H1 (cell line): ENCODE measurements at regions not wholly inside any gene's neighbourhood (a gene's known extent, or its start where the extent isn't known, plus 50 kb on each side); places are given as distances from the start of the nearest gene placed in this dataset.

Source experiments
- CTCF ChIA-PET: fragments of 300-600 bp; sonication (Branson Sonifier 250); formaldehyde crosslinking; loops from one replicate; lab custom pipeline; 2021; ENCODE audit not compliant: partially characterized antibody; lab: Charles Lee
- POLR2A ChIA-PET: fragments of 300-600 bp; sonication (Branson Sonifier 250); formaldehyde crosslinking; loops from one replicate; lab custom pipeline; 2021; ENCODE audit warnings: inconsistent platforms; ENCODE audit not compliant: partially characterized antibody; lab: Charles Lee
- DNase-seq, 2 experiments: peaks; one replicate each; pipeline versions ENCODE4 v3.0.0 to v3.0.0-alpha.2; 2010 to 2022; ENCODE audit warnings: low spot score in 2 of 2, low read depth in 1 of 2, mixed read lengths in 1 of 2
- FAIRE-seq: peaks from 2 replicates; lab custom pipeline; 2011; peaks lifted over from hg19 to GRCh38; lab: Jason Lieb, UNC
- H2AFZ ChIP-seq: 2 replicates; pipeline ENCODE4 v1.8.1; 2012; ENCODE audit warnings: low read length, inconsistent platforms
- H2AK5ac ChIP-seq: 2 replicates; pipeline ENCODE4 v1.6.1; 2013; ENCODE audit warnings: low read depth, low read length
- H2BK120ac ChIP-seq: replicated peaks from 2 replicates; pipeline ENCODE3; 2013; ENCODE audit warnings: low read depth, low read length, inconsistent platforms
- H2BK12ac ChIP-seq: 2 replicates; pipeline ENCODE4 v1.6.1; 2013; ENCODE audit warnings: low read depth, low read length
- H2BK15ac ChIP-seq: 2 replicates; pipeline ENCODE4 v1.6.1; 2013; ENCODE audit warnings: low read length
- H2BK20ac ChIP-seq: 2 replicates; pipeline ENCODE4 v1.6.1; 2013; ENCODE audit warnings: low read length
- H2BK5ac ChIP-seq: 2 replicates; pipeline ENCODE4 v1.6.1; 2013; ENCODE audit warnings: low read depth, low read length
- H3K14ac ChIP-seq: 2 replicates; pipeline ENCODE4 v1.6.1; 2013; ENCODE audit warnings: inconsistent platforms; ENCODE audit not compliant: insufficient read length
- H3K18ac ChIP-seq: 2 replicates; pipeline ENCODE4 v1.6.1; 2013; ENCODE audit warnings: low read length; ENCODE audit errors: extremely low read depth
- H3K23ac ChIP-seq: 2 replicates; pipeline ENCODE4 v1.6.1; 2013; ENCODE audit warnings: inconsistent platforms; ENCODE audit not compliant: insufficient read length
- H3K23me2 ChIP-seq: 2 replicates; pipeline ENCODE4 v1.6.1; 2013; ENCODE audit warnings: low read depth, low read length
- H3K27ac ChIP-seq: 2 replicates; pipeline ENCODE4 v1.6.1; 2011; ENCODE audit warnings: low read depth, low read length, inconsistent platforms
- H3K27me3 ChIP-seq, 4 experiments: replicated peaks in 1 of 4; 1 replicate in 1 of 4; 2 replicates in 3 of 4; pipeline versions ENCODE4 v1.6.1 to v1.8.1; 2011 to 2013; ENCODE audit warnings: low read length in 3 of 4, mild to moderate bottlenecking in 3 of 4, inconsistent platforms in 2 of 4, mixed read lengths in 2 of 4, moderate library complexity in 1 of 4; ENCODE audit not compliant: control insufficient read depth in 3 of 4, insufficient read depth in 3 of 4; ENCODE audit errors: extremely low read depth in 1 of 4
- H3K36me3 ChIP-seq, 4 experiments: 2 replicates each; pipeline versions ENCODE4 v1.6.1 to v1.8.1; 2011 to 2013; ENCODE audit warnings: mild to moderate bottlenecking in 4 of 4, low read length in 3 of 4, moderate library complexity in 2 of 4, control low read depth in 1 of 4, inconsistent platforms in 1 of 4; ENCODE audit not compliant: insufficient read depth in 4 of 4, control insufficient read depth in 2 of 4
- H3K4ac ChIP-seq: replicated peaks from 2 replicates; pipeline ENCODE3; 2013; ENCODE audit warnings: low read length, low read depth, mixed read lengths, inconsistent platforms; ENCODE audit not compliant: insufficient read length
- H3K4me1 ChIP-seq, 4 experiments: replicated peaks in 1 of 4; 1 replicate in 1 of 4; 2 replicates in 3 of 4; pipeline versions ENCODE4 v1.6.1 to v1.8.1; 2011 to 2013; ENCODE audit warnings: low read length in 3 of 4, inconsistent platforms in 2 of 4, mixed read lengths in 1 of 4; ENCODE audit not compliant: insufficient read depth in 4 of 4, control insufficient read depth in 3 of 4
- H3K4me2 ChIP-seq, 2 experiments: 2 replicates each; pipeline versions ENCODE4 v1.6.1 to v1.8.1; 2011 to 2013; ENCODE audit warnings: low read depth in 2 of 2, low read length in 2 of 2, control low read depth in 1 of 2, inconsistent platforms in 1 of 2, mild to moderate bottlenecking in 1 of 2; ENCODE audit not compliant: insufficient read depth in 1 of 2
- H3K4me3 ChIP-seq, 4 experiments: fragments of 200-600, 300-600 bp in 1 of 4; sonication (generic), shearing (Covaris generic), sonication (Bioruptor Twin) in 1 of 4; 2 replicates each; pipeline versions ENCODE4 v1.5.1 to v1.8.1; 2011 to 2016; ENCODE audit warnings: low read length in 4 of 4, low read depth in 3 of 4, control low read depth in 2 of 4, inconsistent platforms in 2 of 4, mild to moderate bottlenecking in 2 of 4, mixed read lengths in 1 of 4, moderate library complexity in 1 of 4; ENCODE audit not compliant: insufficient read depth in 2 of 4; ENCODE audit errors: extremely low read depth in 1 of 4
- H3K56ac ChIP-seq: replicated peaks from 2 replicates; pipeline ENCODE3; 2013; ENCODE audit warnings: low read depth, mild to moderate bottlenecking, mixed read lengths, low read length, inconsistent platforms; ENCODE audit not compliant: insufficient read length
- H3K79me1 ChIP-seq: 2 replicates; pipeline ENCODE4 v1.6.1; 2013; ENCODE audit warnings: low read depth, low read length, control low read depth
- H3K79me2 ChIP-seq, 2 experiments: 2 replicates each; pipeline versions ENCODE4 v1.6.1 to v1.8.1; 2012 to 2013; ENCODE audit warnings: low read length in 2 of 2, mild to moderate bottlenecking in 2 of 2, inconsistent platforms in 1 of 2; ENCODE audit not compliant: insufficient read depth in 2 of 2, control insufficient read depth in 1 of 2
- H3K9ac ChIP-seq, 4 experiments: replicated peaks in 1 of 4; 1 replicate in 1 of 4; 2 replicates in 3 of 4; pipeline versions ENCODE4 v1.6.1 to v1.8.1; 2011 to 2013; ENCODE audit warnings: low read depth in 3 of 4, low read length in 3 of 4, control low read depth in 2 of 4, mild to moderate bottlenecking in 2 of 4, moderate library complexity in 2 of 4, inconsistent platforms in 1 of 4; ENCODE audit errors: extremely low read depth in 1 of 4
- H3K9me3 ChIP-seq, 2 experiments: 2 replicates each; pipeline versions ENCODE4 v1.6.1 to v1.8.1; 2012 to 2013; ENCODE audit warnings: mild to moderate bottlenecking in 2 of 2, moderate library complexity in 2 of 2, control low read depth in 1 of 2, inconsistent platforms in 1 of 2, low read depth in 1 of 2, low read length in 1 of 2, mixed read lengths in 1 of 2; ENCODE audit not compliant: insufficient read depth in 2 of 2
- H4K20me1 ChIP-seq, 2 experiments: replicated peaks in 1 of 2; 2 replicates each; pipeline versions ENCODE3 to v1.8.1; 2011 to 2013; ENCODE audit warnings: inconsistent platforms in 2 of 2, low read length in 2 of 2, mild to moderate bottlenecking in 1 of 2; ENCODE audit not compliant: insufficient read depth in 2 of 2, control insufficient read depth in 1 of 2
- H4K5ac ChIP-seq: 2 replicates; pipeline ENCODE4 v1.6.1; 2013; ENCODE audit warnings: low read length, low read depth, mixed read lengths, inconsistent platforms; ENCODE audit not compliant: insufficient read length
- H4K8ac ChIP-seq: 2 replicates; pipeline ENCODE4 v1.8.0; 2013; ENCODE audit warnings: mild to moderate bottlenecking, moderate library complexity, low read length, inconsistent platforms; ENCODE audit not compliant: insufficient read depth; ENCODE audit errors: extremely low read depth
- H4K91ac ChIP-seq: replicated peaks from 2 replicates; pipeline ENCODE3; 2013; ENCODE audit warnings: low read length, mixed read lengths, inconsistent platforms; ENCODE audit not compliant: insufficient read length
- BACH1 ChIP-seq: IDR thresholded peaks from 2 replicates; pipeline ENCODE4 v1.6.1; 2012; ENCODE audit warnings: low read length, improper control_type of control experiment
- CBX5 ChIP-seq: fragments of 300-800, 300-1000 bp; sonication (generic); IDR thresholded peaks from 2 replicates; pipeline ENCODE4 v1.7.1; 2016; ENCODE audit warnings: antibody characterized with exemption, low read length, low read depth
- CTCF ChIP-seq, 3 experiments: IDR thresholded peaks; 1 replicate in 2 of 3; 2 replicates in 1 of 3; pipeline versions ENCODE4 v1.5.1 to v1.6.1; 2011; ENCODE audit warnings: low read length in 3 of 3, mild to moderate bottlenecking in 3 of 3, inconsistent platforms in 2 of 3, low read depth in 1 of 3, moderate library complexity in 1 of 3; ENCODE audit not compliant: insufficient read depth in 1 of 3; ENCODE audit errors: control extremely low read depth in 1 of 3
- EGR1 ChIP-seq: IDR thresholded peaks from 2 replicates; pipeline ENCODE4 v1.6.1; 2011; ENCODE audit warnings: low read depth, low read length, borderline replicate concordance
- GABPA ChIP-seq: IDR thresholded peaks from 2 replicates; pipeline ENCODE4 v1.6.1; 2011; ENCODE audit warnings: mild to moderate bottlenecking, low read length, moderate library complexity, borderline replicate concordance; ENCODE audit not compliant: insufficient read depth
- JUND ChIP-seq: IDR thresholded peaks from 2 replicates; pipeline ENCODE4 v1.6.1; 2011; ENCODE audit warnings: mild to moderate bottlenecking, improper control_type of control experiment, low read length
- KDM4A ChIP-seq: IDR thresholded peaks from one replicate; pipeline ENCODE4 v1.7.1; 2012; ENCODE audit warnings: low read depth, mild to moderate bottlenecking, moderate library complexity, low read length, inconsistent platforms; ENCODE audit not compliant: severe bottlenecking
- MAFK ChIP-seq: IDR thresholded peaks from 2 replicates; pipeline ENCODE4 v1.6.1; 2012; ENCODE audit warnings: low read depth, mild to moderate bottlenecking, improper control_type of control experiment, low read length
- NRF1 ChIP-seq: IDR thresholded peaks from 2 replicates; pipeline ENCODE4 v1.6.1; 2011; ENCODE audit warnings: mild to moderate bottlenecking, low read depth, low read length, improper control_type of control experiment
- RAD21 ChIP-seq, 2 experiments: IDR thresholded peaks in 1 of 2; conservative IDR thresholded peaks in 1 of 2; 2 replicates each; pipeline ENCODE4 v1.6.1; 2011; ENCODE audit warnings: low read depth in 2 of 2, low read length in 2 of 2, improper control_type of control experiment in 1 of 2, inconsistent platforms in 1 of 2, mild to moderate bottlenecking in 1 of 2, moderate library complexity in 1 of 2
- SAP30 ChIP-seq: fragments of 300-600 bp; sonication (generic); IDR thresholded peaks from 2 replicates; pipeline ENCODE4 v1.7.1; 2012; ENCODE audit warnings: low read length, moderate library complexity, mild to moderate bottlenecking, inconsistent platforms; ENCODE audit not compliant: insufficient read depth, insufficient replicate concordance
- ZNF274 ChIP-seq: IDR thresholded peaks from 2 replicates; pipeline ENCODE4 v1.7.0; 2012; ENCODE audit warnings: low read length, borderline replicate concordance; ENCODE audit errors: extremely low read depth
- WGBS, 2 experiments: shearing (Covaris generic) in 1 of 2; methylation state at CpG; one replicate each; pipeline versions ENCODE4 v1.1.6 to v1.1.7; 2013 to 2015; ENCODE audit warnings: low lambda C conversion rate in 2 of 2, mixed read lengths in 2 of 2, inconsistent platforms in 1 of 2, low coverage in 1 of 2, missing lambda C conversion rate in 1 of 2; ENCODE audit not compliant: insufficient replicate concordance in 2 of 2, insufficient coverage in 1 of 2, insufficient read length in 1 of 2; ENCODE audit errors: extremely low coverage in 1 of 2, missing lambda C conversion rate in 1 of 2; 5-methylcytosine and 5-hydroxymethylcytosine counted together

GRCh38 chr10:45246522-45246921 lies 68.9 kb downstream of the OR13A1 start:
- POLR2A ChIA-PET = no interaction called here
- H4K5ac ChIP-seq = no peak overlapping the region
- no peak for TF ChIP-seq KDM4A
- TF ChIP-seq NRF1 = no peak
- no peak for TF ChIP-seq JUND
- TF ChIP-seq RAD21 (IDR thresholded peaks at IDR 0.05 in 1 of 2, conservative IDR thresholded peaks at IDR 0.05 in 1 of 2; ENCODE audit: low read depth in 2 of 2, low read length in 2 of 2) = no peak
- no peak for TF ChIP-seq BACH1
- no peak for TF ChIP-seq ZNF274
- no peak for TF ChIP-seq CBX5
- TF ChIP-seq SAP30 = no peak
- no peak for TF ChIP-seq EGR1
- no peak for TF ChIP-seq CTCF (IDR thresholded peaks at IDR 0.05; ENCODE audit: control extremely low read depth in 1 of 3, insufficient read depth in 1 of 3, low read depth in 1 of 3, low read length in 3 of 3)
- no peak for TF ChIP-seq MAFK
- TF ChIP-seq GABPA = no peak

More at GRCh38 chr10:45246522-45246921, 68.9 kb downstream of the OR13A1 start:
- FAIRE-seq (no peak), DNase-seq (no peak)
- no peak overlapping the region for H2BK20ac ChIP-seq
- no peak overlapping the region for H2BK120ac ChIP-seq
- WGBS, 2 experiments = 75% methylated on average over 1 of the region's 1 CpG; no CpG with 5 or more reads in 1 of the 2 experiments
- no peaks in the 10 kb centered on the region for H3K27me3 ChIP-seq
- H4K91ac ChIP-seq = no peak overlapping the region
- no peak overlapping the region for H3K14ac ChIP-seq
- H3K4me3 ChIP-seq = no peak overlapping the region
- H3K56ac ChIP-seq = no peak overlapping the region
- H3K4ac ChIP-seq = no peak overlapping the region
- peaks cover 0 to 3% of the 10 kb centered on the region in 2 experiments; a peak in 1 of 4 replicates for H3K9me3 ChIP-seq
- no peaks in the 10 kb centered on the region for H3K23me2 ChIP-seq
- H3K9ac ChIP-seq = no peak overlapping the region
- no peak overlapping the region for H3K4me2 ChIP-seq
- H3K36me3 ChIP-seq = no peaks in the 10 kb centered on the region
- no peak overlapping the region for H3K18ac ChIP-seq
- H3K27ac ChIP-seq = no peak overlapping the region
- H2BK12ac ChIP-seq = no peak overlapping the region
- H2AK5ac ChIP-seq = no peak overlapping the region
- CTCF ChIA-PET = interaction anchor here (1.4 to 4.5 kb wide), 2 partner anchors 11 to 23 kb away, joined by 3 to 20 read pairs; no protein-coding TSS in a partner anchor
- no peak overlapping the region for H4K8ac ChIP-seq
- no peaks in the 10 kb centered on the region for H4K20me1 ChIP-seq
- no peak overlapping the region for H2BK15ac ChIP-seq
- H3K23ac ChIP-seq = no peak overlapping the region
- H3K79me1 ChIP-seq = no peaks in the 10 kb centered on the region
- no peak overlapping the region for H2BK5ac ChIP-seq
- H2AFZ ChIP-seq = no peak overlapping the region
- no peaks in the 10 kb centered on the region for H3K79me2 ChIP-seq
- peaks cover 2 to 4% (median 3%) of the 10 kb centered on the region in 4 experiments; a peak in 3 of 7 replicates for H3K4me1 ChIP-seq
